ENCODE measurements at regions not wholly inside any gene's neighbourhood (a gene's known extent, or its start where the extent isn't known, plus 50 kb on each side); places are given as distances from the start of the nearest gene placed in this dataset.

GRCh38 chr3:180264479-180264878, 227.7 kb upstream of the PEX5L start:
- Histone ChIP-seq H2AFZ (ENCODE audit: low read length) (no peak overlapping the region), H3K4me1 (ENCODE audit: control insufficient read depth, extremely low read depth, insufficient read depth, low read length) (no peaks in the 10 kb centered on the region), H3K27ac (ENCODE audit: insufficient read depth, low read length) (no peak overlapping the region), H3K79me2 (ENCODE audit: control insufficient read depth, insufficient read depth, low read length) (no peaks in the 10 kb centered on the region), H4K20me1 (ENCODE audit: control insufficient read depth, extremely low read depth, insufficient read depth, low read length) (no peaks in the 10 kb centered on the region), H3K4me2 (ENCODE audit: extremely low read depth, insufficient read depth, low read length) (no peak overlapping the region), H3K9ac (ENCODE audit: insufficient read depth, low read length) (no peak overlapping the region), H3K36me3 (ENCODE audit: control insufficient read depth, insufficient read depth, low read length) (no peaks in the 10 kb centered on the region), H3K27me3 (ENCODE audit: control insufficient read depth, insufficient read depth, low read length) (no peaks in the 10 kb centered on the region), H3K9me3 (ENCODE audit: control insufficient read depth, insufficient read depth, low read depth, low read length) (no peaks in the 10 kb centered on the region), H3K4me3 (replicated peaks in 1 of 4; ENCODE audit: control extremely low read depth in 1 of 4, insufficient read depth in 1 of 4, low read depth in 3 of 4, low read length in 4 of 4) (no peak overlapping the region)
- no peak for DNase-seq (ENCODE audit: low read depth in 2 of 2)
- TF ChIP-seq EZH2 (IDR thresholded peaks at IDR 0.05; ENCODE audit: low read length, missing control alignments) (no peak), CTCF (conservative IDR thresholded peaks at IDR 0.05 in 1 of 2, IDR thresholded peaks at IDR 0.05 in 1 of 2; ENCODE audit: low read depth in 1 of 2, low read length in 2 of 2) (no peak)

DNA sequence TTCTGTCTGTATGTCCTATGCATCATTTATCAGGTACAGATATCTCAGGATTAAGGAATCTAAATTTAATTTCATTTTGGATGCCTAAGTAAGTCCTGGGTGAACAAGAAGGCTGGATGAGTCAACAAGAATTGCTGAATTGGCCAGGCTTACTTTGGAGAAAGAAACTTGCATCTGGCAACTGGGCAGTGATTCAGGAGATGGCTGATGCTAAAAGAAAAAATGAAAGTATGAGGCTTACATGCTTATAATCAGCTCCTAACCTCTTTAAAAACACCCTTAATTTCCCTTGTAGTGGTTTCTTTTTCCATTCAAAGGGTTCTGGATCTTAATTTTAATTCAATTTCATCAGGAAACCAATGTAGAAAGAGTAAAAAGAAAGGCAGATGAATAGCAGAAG, 228.8 kb upstream of the PEX5L start:
- no peaks in the 10 kb centered on the region for H3K27me3 ChIP-seq (ENCODE audit: control insufficient read depth, insufficient read depth, low read length)
- H3K9me3 ChIP-seq (ENCODE audit: control insufficient read depth, insufficient read depth, low read depth, low read length): no peaks in the 10 kb centered on the region
- no peak overlapping the region for H3K4me2 ChIP-seq (ENCODE audit: extremely low read depth, insufficient read depth, low read length)
- H3K4me3 ChIP-seq (replicated peaks in 1 of 4; ENCODE audit: control extremely low read depth in 1 of 4, insufficient read depth in 1 of 4, low read depth in 3 of 4, low read length in 4 of 4): peak overlapping the region in 1 of 4 experiments; percentile 15
- no peak overlapping the region for H2AFZ ChIP-seq (ENCODE audit: low read length)
- TF ChIP-seq EZH2 (IDR thresholded peaks at IDR 0.05; ENCODE audit: low read length, missing control alignments): no peak
- no peak for TF ChIP-seq CTCF (conservative IDR thresholded peaks at IDR 0.05 in 1 of 2, IDR thresholded peaks at IDR 0.05 in 1 of 2; ENCODE audit: low read depth in 1 of 2, low read length in 2 of 2)
- no peaks in the 10 kb centered on the region for H3K36me3 ChIP-seq (ENCODE audit: control insufficient read depth, insufficient read depth, low read length)
- H3K4me1 ChIP-seq (ENCODE audit: control insufficient read depth, extremely low read depth, insufficient read depth, low read length): no peaks in the 10 kb centered on the region
- no peak overlapping the region for H3K27ac ChIP-seq (ENCODE audit: insufficient read depth, low read length)
- DNase-seq (ENCODE audit: low read depth in 2 of 2): peak; percentile 34 to 78
- H3K79me2 ChIP-seq (ENCODE audit: control insufficient read depth, insufficient read depth, low read length): no peaks in the 10 kb centered on the region
- no peak overlapping the region for H3K9ac ChIP-seq (ENCODE audit: insufficient read depth, low read length)
- no peaks in the 10 kb centered on the region for H4K20me1 ChIP-seq (ENCODE audit: control insufficient read depth, extremely low read depth, insufficient read depth, low read length)

DNA sequence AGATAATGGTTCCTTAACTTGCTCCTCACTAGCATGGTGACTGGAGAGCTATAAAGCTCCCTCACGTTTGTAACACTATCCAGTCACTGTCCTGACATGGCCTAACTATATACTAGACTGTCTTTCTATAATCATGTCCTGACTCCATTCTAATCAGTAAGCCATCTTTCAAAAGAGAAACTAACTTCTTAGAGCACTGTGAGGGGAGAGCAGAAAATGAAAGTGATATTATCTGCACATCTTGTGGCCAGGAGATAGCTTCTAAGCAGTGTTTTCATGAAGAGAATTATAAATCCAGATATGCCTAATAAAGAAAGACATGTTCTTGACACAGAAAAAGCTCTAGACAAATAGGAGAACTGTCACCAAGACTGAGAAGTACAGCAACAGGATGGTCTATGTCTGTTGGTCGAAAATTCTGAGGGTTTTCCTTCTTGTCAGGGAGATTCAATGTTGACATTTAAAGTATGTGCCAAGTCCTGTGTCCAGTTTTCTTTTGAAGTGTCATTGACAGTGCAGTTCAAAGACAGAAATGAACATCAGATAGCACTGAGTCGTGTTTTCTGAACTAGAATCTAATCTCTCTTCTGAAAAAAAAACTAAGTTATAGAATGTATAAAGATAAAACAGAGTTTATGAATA, 230.6 kb upstream of the PEX5L start:
- peak overlapping the region; percentile 77 for H3K4me2 ChIP-seq (ENCODE audit: extremely low read depth, insufficient read depth, low read length)
- H3K4me3 ChIP-seq (replicated peaks in 1 of 4; ENCODE audit: control extremely low read depth in 1 of 4, insufficient read depth in 1 of 4, low read depth in 3 of 4, low read length in 4 of 4): peak overlapping the region in 2 of 4 experiments; percentile 8 to 15
- no peak overlapping the region for H3K27ac ChIP-seq (ENCODE audit: insufficient read depth, low read length)
- no peaks in the 10 kb centered on the region for H3K36me3 ChIP-seq (ENCODE audit: control insufficient read depth, insufficient read depth, low read length)
- TF ChIP-seq EZH2 (IDR thresholded peaks at IDR 0.05; ENCODE audit: low read length, missing control alignments) (no peak), CTCF (conservative IDR thresholded peaks at IDR 0.05 in 1 of 2, IDR thresholded peaks at IDR 0.05 in 1 of 2; ENCODE audit: low read depth in 1 of 2, low read length in 2 of 2) (no peak)
- peak overlapping the region; percentile 87 for H2AFZ ChIP-seq (ENCODE audit: low read length)
- no peaks in the 10 kb centered on the region for H3K27me3 ChIP-seq (ENCODE audit: control insufficient read depth, insufficient read depth, low read length)
- no peaks in the 10 kb centered on the region for H4K20me1 ChIP-seq (ENCODE audit: control insufficient read depth, extremely low read depth, insufficient read depth, low read length)
- no peak overlapping the region for H3K9ac ChIP-seq (ENCODE audit: insufficient read depth, low read length)
- no peaks in the 10 kb centered on the region for H3K79me2 ChIP-seq (ENCODE audit: control insufficient read depth, insufficient read depth, low read length)
- H3K9me3 ChIP-seq (ENCODE audit: control insufficient read depth, insufficient read depth, low read depth, low read length): no peaks in the 10 kb centered on the region
- H3K4me1 ChIP-seq (ENCODE audit: control insufficient read depth, extremely low read depth, insufficient read depth, low read length): no peaks in the 10 kb centered on the region
- DNase-seq (ENCODE audit: low read depth in 2 of 2): no peak

Data from fibroblast of lung (primary cell).